Karpas-422 (cell line): ENCODE measurements at regions not wholly inside any gene's neighbourhood (a gene's known extent, or its start where the extent isn't known, plus 50 kb on each side); places are given as distances from the start of the nearest gene placed in this dataset.

Experiments
- DNase-seq: peaks from one replicate; pipeline ENCODE4 v3.0.0-alpha.2; 2015
- H2AFZ ChIP-seq: fragments of 200-600 bp; sonication (generic); 2 replicates; pipeline ENCODE4 v1.6.1; 2014; ENCODE audit warnings: antibody characterized with exemption, low read length, mixed read lengths
- H3K27ac ChIP-seq: fragments of 200-600 bp; sonication (generic); 2 replicates; pipeline ENCODE4 v1.5.1; 2014; ENCODE audit warnings: mild to moderate bottlenecking, low read length, moderate library complexity
- H3K27me3 ChIP-seq: fragments of 200-600 bp; sonication (generic); 2 replicates; pipeline ENCODE4 v1.6.1; 2014; ENCODE audit warnings: low read length, mixed read lengths
- H3K36me3 ChIP-seq: fragments of 200-600 bp; sonication (generic); 2 replicates; pipeline ENCODE4 v1.6.1; 2014; ENCODE audit warnings: low read length, mixed read lengths; ENCODE audit not compliant: insufficient read depth
- H3K4me1 ChIP-seq: fragments of 200-600 bp; sonication (generic); 2 replicates; pipeline ENCODE4 v1.6.1; 2014; ENCODE audit warnings: mild to moderate bottlenecking, low read length, mixed read lengths
- H3K4me2 ChIP-seq: fragments of 200-600 bp; sonication (generic); 2 replicates; pipeline ENCODE4 v1.6.1; 2014; ENCODE audit warnings: low read length, low read depth, mild to moderate bottlenecking; ENCODE audit not compliant: poor library complexity, severe bottlenecking
- H3K4me3 ChIP-seq: fragments of 200-600 bp; sonication (generic); 2 replicates; pipeline ENCODE4 v1.5.1; 2014; ENCODE audit warnings: mild to moderate bottlenecking, antibody characterized with exemption, low read length, mixed read lengths
- H3K79me2 ChIP-seq: fragments of 200-600 bp; sonication (generic); 2 replicates; pipeline ENCODE4 v1.6.1; 2014; ENCODE audit warnings: mild to moderate bottlenecking, low read length, mixed read lengths
- H3K9ac ChIP-seq: fragments of 200-600 bp; sonication (generic); 2 replicates; pipeline ENCODE4 v1.6.0; 2014; ENCODE audit warnings: low read length
- H3K9me2 ChIP-seq: fragments of 200-600 bp; sonication (generic), shearing (Covaris generic); replicated peaks from 2 replicates; pipeline ENCODE4 v1.6.0; 2014; ENCODE audit warnings: mild to moderate bottlenecking, low read length, moderate library complexity; ENCODE audit not compliant: insufficient read depth
- H3K9me3 ChIP-seq: fragments of 300-700, 200-600 bp; sonication (generic); 2 replicates; pipeline ENCODE4 v1.6.1; 2014; ENCODE audit warnings: low read length, mixed read lengths
- H4K20me1 ChIP-seq: fragments of 200-600 bp; sonication (generic); 2 replicates; pipeline ENCODE4 v1.6.1; 2014; ENCODE audit warnings: mild to moderate bottlenecking, antibody characterized with exemption, low read length, low read depth; ENCODE audit not compliant: insufficient read depth

DNA sequence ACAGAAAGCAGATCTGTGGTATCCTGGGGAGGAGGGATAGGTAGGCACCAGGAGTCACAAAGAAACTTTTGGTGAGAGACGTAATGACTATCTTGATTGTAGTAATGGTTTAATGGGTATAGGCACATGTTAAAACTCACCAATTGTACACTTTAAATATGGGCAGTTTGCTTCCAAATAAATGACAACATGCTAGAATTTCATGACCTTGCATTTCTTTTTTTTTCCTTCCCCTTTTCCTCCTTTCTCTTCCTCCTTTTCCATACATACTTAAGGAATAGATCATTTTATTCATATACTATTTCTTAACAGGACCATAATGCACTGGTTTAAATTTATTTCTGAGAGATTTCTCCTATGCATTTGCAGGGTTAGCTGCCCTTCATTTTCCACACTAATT, 341.8 kb downstream of the TMEM182 start:
- Histone ChIP-seq H3K27me3 (no peaks in the 10 kb centered on the region), H4K20me1 (no peaks in the 10 kb centered on the region), H2AFZ (no peak overlapping the region), H3K27ac (no peak overlapping the region), H3K9ac (no peak overlapping the region), H3K9me3 (no peaks in the 10 kb centered on the region), H3K36me3 (no peaks in the 10 kb centered on the region), H3K4me1 (no peaks in the 10 kb centered on the region), H3K4me2 (no peak overlapping the region), H3K79me2 (no peaks in the 10 kb centered on the region), H3K4me3 (no peak overlapping the region), H3K9me2 (no peaks in the 10 kb centered on the region)
- DNase-seq, result no peak

DNA sequence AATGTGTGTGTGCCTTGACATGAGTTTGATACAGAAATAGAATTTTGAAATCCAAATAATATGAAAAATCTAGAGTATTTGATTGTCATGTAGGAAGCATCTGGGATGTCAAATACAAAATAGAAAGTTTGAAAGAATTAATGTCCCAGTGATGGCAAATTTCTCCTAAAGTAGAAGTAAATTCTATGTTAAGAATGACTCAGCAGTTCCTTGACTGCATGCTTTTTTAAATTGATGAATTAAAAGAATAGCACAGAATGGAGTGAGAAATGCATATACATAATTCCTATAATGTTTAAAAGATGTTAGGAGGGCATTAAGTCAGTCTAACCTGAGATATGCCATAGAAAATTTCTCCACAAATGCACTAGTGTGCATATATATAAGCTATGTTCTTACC, 357.5 kb downstream of the TMEM182 start:
- no peaks in the 10 kb centered on the region for H4K20me1 ChIP-seq
- no peaks in the 10 kb centered on the region for H3K4me1 ChIP-seq
- H3K9me3 ChIP-seq, result no peaks in the 10 kb centered on the region
- H3K27me3 ChIP-seq, result no peaks in the 10 kb centered on the region
- H3K9me2 ChIP-seq, result no peaks in the 10 kb centered on the region
- no peak for DNase-seq
- H2AFZ ChIP-seq, result no peak overlapping the region
- H3K27ac ChIP-seq, result no peak overlapping the region
- no peaks in the 10 kb centered on the region for H3K79me2 ChIP-seq
- no peak overlapping the region for H3K4me2 ChIP-seq
- H3K9ac ChIP-seq, result no peak overlapping the region
- H3K36me3 ChIP-seq, result no peaks in the 10 kb centered on the region
- H3K4me3 ChIP-seq, result no peak overlapping the region

DNA sequence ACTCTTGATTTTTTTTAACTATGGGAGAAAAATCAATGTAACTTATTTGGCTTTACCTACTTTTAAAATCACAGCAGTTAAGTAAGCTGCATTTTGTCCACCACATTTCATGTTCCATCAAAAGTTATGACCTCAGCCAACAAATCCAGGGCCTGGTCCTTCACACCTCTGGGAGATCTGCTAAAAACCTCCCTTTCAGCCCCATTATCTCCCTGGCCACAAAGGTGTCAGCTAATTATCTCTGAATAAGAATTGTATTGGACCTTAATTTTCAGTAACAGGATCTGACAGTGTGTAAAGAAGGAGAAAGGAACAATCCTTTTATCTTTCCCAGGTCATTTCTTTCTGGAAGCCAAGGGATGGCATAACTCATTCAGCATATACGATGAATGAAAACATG, 359.3 kb downstream of the TMEM182 start:
- H2AFZ ChIP-seq, result no peak overlapping the region
- no peak overlapping the region for H3K4me3 ChIP-seq
- H3K4me1 ChIP-seq, result no peaks in the 10 kb centered on the region
- H3K36me3 ChIP-seq, result no peaks in the 10 kb centered on the region
- H3K79me2 ChIP-seq, result no peaks in the 10 kb centered on the region
- DNase-seq, result no peak
- no peak overlapping the region for H3K9ac ChIP-seq
- no peaks in the 10 kb centered on the region for H4K20me1 ChIP-seq
- no peaks in the 10 kb centered on the region for H3K9me2 ChIP-seq
- no peak overlapping the region for H3K27ac ChIP-seq
- no peaks in the 10 kb centered on the region for H3K9me3 ChIP-seq
- H3K4me2 ChIP-seq, result no peak overlapping the region
- H3K27me3 ChIP-seq, result no peaks in the 10 kb centered on the region

DNA sequence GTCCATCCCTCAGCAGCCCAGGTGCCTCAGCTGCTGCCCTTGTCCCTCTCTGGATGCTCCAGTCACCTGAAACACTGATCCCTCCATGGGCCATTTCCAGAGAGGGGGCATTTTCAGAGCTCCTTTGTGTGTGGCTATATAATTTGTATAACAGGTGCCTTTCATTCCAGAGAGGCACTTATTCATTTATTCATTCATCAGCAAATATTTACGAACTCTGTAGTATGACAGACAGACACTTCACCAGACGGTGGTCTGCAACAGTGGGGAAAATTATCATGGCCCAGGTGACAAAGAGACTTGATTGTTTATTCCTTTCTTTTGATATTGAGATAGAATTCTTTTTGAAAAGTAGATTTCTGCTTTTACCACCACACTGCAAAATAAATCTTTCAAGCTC, 361.7 kb downstream of the TMEM182 start:
- Histone ChIP-seq H3K27me3 (no peaks in the 10 kb centered on the region), H3K9me3 (no peaks in the 10 kb centered on the region), H3K4me2 (no peak overlapping the region), H3K79me2 (no peaks in the 10 kb centered on the region), H4K20me1 (no peaks in the 10 kb centered on the region), H3K9ac (no peak overlapping the region), H3K36me3 (no peaks in the 10 kb centered on the region), H3K27ac (no peak overlapping the region), H3K4me1 (no peaks in the 10 kb centered on the region), H2AFZ (no peak overlapping the region), H3K9me2 (no peaks in the 10 kb centered on the region), H3K4me3 (no peak overlapping the region)
- DNase-seq, result no peak

DNA sequence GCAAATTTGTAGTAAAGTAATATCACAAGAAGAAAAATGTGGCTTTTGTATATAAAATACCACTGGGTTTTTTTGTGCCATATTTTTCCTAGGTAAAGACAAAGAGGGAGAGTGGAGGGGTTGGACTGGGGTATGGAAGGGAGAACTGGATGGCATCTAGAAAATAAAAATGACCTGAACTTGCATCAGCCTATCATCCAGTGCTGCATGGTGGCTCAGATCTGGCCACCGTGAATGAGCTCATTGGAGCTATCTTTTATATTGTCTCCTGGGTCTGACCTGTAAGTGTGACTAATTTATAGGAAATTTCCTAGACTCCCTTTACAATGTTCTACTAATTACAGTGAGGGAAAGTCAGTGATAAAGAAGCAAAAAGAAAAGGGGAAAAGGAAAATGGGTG, 369.0 kb downstream of the TMEM182 start:
- Histone ChIP-seq H4K20me1 (no peaks in the 10 kb centered on the region), H3K4me1 (no peaks in the 10 kb centered on the region), H3K4me3 (no peak overlapping the region), H3K79me2 (no peaks in the 10 kb centered on the region), H3K9me2 (no peaks in the 10 kb centered on the region), H3K9ac (no peak overlapping the region), H3K9me3 (no peaks in the 10 kb centered on the region), H2AFZ (no peak overlapping the region), H3K4me2 (no peak overlapping the region), H3K27ac (no peak overlapping the region), H3K36me3 (no peaks in the 10 kb centered on the region), H3K27me3 (no peaks in the 10 kb centered on the region)
- no peak for DNase-seq

DNA sequence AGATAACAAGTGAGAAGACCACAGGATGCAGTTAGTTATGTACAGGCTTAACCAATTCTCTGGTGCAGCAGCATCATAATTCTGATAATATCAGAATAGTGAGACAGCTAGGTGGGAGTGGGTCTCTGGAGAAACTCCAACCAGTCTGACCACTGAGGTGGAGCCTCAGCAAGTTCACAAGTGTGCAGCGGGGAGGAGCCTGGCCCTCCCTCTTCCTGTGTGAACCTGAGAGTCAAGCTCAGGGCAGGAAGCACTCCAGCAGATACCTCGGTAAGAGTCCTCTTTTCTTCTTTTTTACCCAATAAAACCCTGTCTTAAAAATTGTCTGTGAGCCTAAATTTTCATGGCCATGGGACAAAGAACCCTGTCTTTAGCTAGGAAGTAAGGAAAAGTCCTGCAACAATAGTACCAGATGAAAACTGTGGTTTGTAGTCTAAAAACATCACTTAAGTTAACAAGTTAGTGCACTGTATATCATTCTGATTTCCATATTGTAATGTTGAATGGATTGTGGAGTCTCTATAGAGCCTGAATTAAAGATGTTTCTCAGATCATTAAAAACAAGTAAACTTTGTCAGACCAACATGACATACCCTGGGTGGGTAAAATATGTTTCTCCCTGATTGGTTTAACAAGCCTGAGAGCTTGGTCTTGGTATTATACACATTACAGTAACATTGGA, 370.8 kb downstream of the TMEM182 start:
- H3K79me2 ChIP-seq, result no peaks in the 10 kb centered on the region
- no peaks in the 10 kb centered on the region for H4K20me1 ChIP-seq
- no peak for DNase-seq
- H3K4me2 ChIP-seq, result no peak overlapping the region
- no peaks in the 10 kb centered on the region for H3K4me1 ChIP-seq
- no peak overlapping the region for H3K27ac ChIP-seq
- H3K9ac ChIP-seq, result no peak overlapping the region
- no peaks in the 10 kb centered on the region for H3K27me3 ChIP-seq
- H3K4me3 ChIP-seq, result no peak overlapping the region
- no peaks in the 10 kb centered on the region for H3K36me3 ChIP-seq
- H2AFZ ChIP-seq, result no peak overlapping the region
- H3K9me3 ChIP-seq, result no peaks in the 10 kb centered on the region
- no peaks in the 10 kb centered on the region for H3K9me2 ChIP-seq

DNA sequence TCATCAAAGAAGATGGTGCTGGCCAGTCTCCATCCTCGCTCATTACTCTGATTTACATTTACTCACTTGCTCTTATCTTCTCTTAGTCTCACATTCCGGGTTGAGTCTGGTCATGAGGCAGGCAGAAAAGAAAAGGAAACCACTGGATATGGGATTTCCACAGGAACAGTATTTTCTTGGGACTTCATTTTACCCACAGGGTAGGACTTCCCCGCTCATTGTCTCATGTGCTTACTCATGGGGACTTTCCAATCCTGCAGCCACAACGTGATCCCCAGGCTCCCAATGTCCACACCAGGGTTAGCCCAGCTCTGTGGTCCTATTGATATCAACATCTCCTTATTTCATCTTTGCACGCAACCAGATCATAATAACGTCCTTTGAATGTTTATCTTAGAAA, 373.8 kb downstream of the TMEM182 start:
- no peak for DNase-seq
- no peak overlapping the region for H2AFZ ChIP-seq
- H3K4me1 ChIP-seq, result no peaks in the 10 kb centered on the region
- no peak overlapping the region for H3K27ac ChIP-seq
- no peaks in the 10 kb centered on the region for H3K27me3 ChIP-seq
- no peak overlapping the region for H3K9ac ChIP-seq
- H4K20me1 ChIP-seq, result no peaks in the 10 kb centered on the region
- H3K4me3 ChIP-seq, result no peak overlapping the region
- H3K79me2 ChIP-seq, result no peaks in the 10 kb centered on the region
- no peaks in the 10 kb centered on the region for H3K9me2 ChIP-seq
- H3K36me3 ChIP-seq, result no peaks in the 10 kb centered on the region
- no peaks in the 10 kb centered on the region for H3K9me3 ChIP-seq
- H3K4me2 ChIP-seq, result no peak overlapping the region

DNA sequence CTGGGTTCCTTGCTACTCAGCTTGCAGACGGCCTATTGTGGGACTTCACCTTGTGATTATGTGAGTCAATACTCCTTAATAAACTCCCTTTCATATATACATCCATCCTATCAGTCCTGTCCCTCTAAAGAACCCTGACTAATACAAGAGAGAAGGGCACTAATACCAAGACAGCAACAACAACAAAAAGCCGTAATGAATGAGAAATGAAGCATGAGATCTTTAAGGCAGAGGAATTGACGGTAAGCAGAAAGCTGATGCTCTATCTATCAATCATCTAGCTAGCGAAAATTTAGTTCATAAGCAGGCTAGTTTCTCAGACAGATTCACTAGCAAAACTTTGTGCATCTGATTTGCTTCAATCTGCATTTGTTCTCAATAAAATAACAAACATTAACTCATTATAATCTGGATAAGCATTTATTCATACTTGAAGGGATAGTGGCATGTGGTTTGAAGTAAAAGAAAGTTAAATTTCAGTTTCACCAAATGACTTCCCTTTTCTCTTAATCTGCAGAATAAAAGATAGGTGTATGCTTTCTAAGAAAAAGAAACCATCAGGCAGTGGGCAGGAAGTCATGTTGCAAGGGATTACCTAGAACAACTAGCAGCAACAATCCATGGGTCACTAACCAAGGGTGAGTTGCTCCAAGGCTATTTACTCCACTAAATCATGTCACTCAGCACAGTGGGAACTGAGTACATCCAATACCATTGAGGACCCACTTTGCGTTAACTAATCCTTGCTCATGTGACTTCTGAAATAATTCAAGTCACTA, 376.5 kb downstream of the TMEM182 start:
- Histone ChIP-seq H3K27me3 (no peaks in the 10 kb centered on the region; the same call in 1 of the 2 replicates), H3K4me2 (no peak overlapping the region), H3K36me3 (no peaks in the 10 kb centered on the region), H3K4me1 (no peaks in the 10 kb centered on the region), H3K79me2 (no peaks in the 10 kb centered on the region), H3K9ac (no peak overlapping the region), H3K9me2 (no peaks in the 10 kb centered on the region), H3K27ac (no peak overlapping the region), H2AFZ (no peak overlapping the region), H4K20me1 (no peaks in the 10 kb centered on the region), H3K4me3 (no peak overlapping the region), H3K9me3 (no peaks in the 10 kb centered on the region)
- no peak for DNase-seq
